HG03159 (cell line): ENCODE measurements at regions not wholly inside any gene's neighbourhood (a gene's known extent, or its start where the extent isn't known, plus 50 kb on each side); places are given as distances from the start of the nearest gene placed in this dataset.
A peak's percentile ranks its signal among the peaks of the same experiment; 100 is the strongest.
"Not testable (repeated sequence)": the region's sequence is repeated elsewhere in the genome, so short reads cannot be mapped to it uniquely, and the experiment has no call there.

ENCODE experiments used
- ATAC-seq: cut with Tn5 transposase; IDR thresholded peaks from one replicate; pipeline ENCODE4 v1.9.1; 2021; ENCODE audit warnings: mild to moderate bottlenecking, moderate library complexity; ENCODE audit not compliant: unreplicated experiment

- no peak for ATAC-seq
Observed at GRCh38 chr3:61378311-61378710, 127.1 kb upstream of the FHIT start.

- ATAC-seq, result peak; percentile 96
Observed at GRCh38 chr3:61381745-61382392, 130.6 kb upstream of the FHIT start.

GRCh38 chr3:61387817-61388216, 136.6 kb upstream of the FHIT start:
- ATAC-seq, result no peak

GRCh38 chr3:61393480-61393947, 142.3 kb upstream of the FHIT start:
- ATAC-seq, result not testable (repeated sequence)

GRCh38 chr3:61401359-61401758, 150.1 kb upstream of the FHIT start:
- ATAC-seq, result no peak

GRCh38 chr3:61407397-61407796, 154.0 kb upstream of the PTPRG start:
- ATAC-seq, result no peak

- ATAC-seq, result no peak
Observed at GRCh38 chr3:61409638-61410037, 151.7 kb upstream of the PTPRG start.

GRCh38 chr3:61410358-61410757, 151.0 kb upstream of the PTPRG start:
- ATAC-seq, result not testable (repeated sequence)

- no peak for ATAC-seq
Observed at GRCh38 chr3:61411009-61411662, 150.2 kb upstream of the PTPRG start.

- peak; percentile 80 for ATAC-seq
Observed at GRCh38 chr3:61414456-61414855, 146.9 kb upstream of the PTPRG start.

GRCh38 chr3:61415201-61415600, 146.2 kb upstream of the PTPRG start:
- ATAC-seq, result no peak

GRCh38 chr3:61416618-61417017, 144.8 kb upstream of the PTPRG start:
- ATAC-seq, result no peak

GRCh38 chr3:61417352-61417751, 144.0 kb upstream of the PTPRG start:
- no peak for ATAC-seq

- no peak for ATAC-seq
Observed at GRCh38 chr3:61420136-61420759, 141.1 kb upstream of the PTPRG start.

GRCh38 chr3:61422945-61423673, 138.3 kb upstream of the PTPRG start:
- ATAC-seq, result no peak

GRCh38 chr3:61425356-61425755, 136.0 kb upstream of the PTPRG start:
- no peak for ATAC-seq

GRCh38 chr3:61429106-61429505, 132.3 kb upstream of the PTPRG start:
- no peak for ATAC-seq

- not testable (repeated sequence) for ATAC-seq
Observed at GRCh38 chr3:61434901-61435300, 126.5 kb upstream of the PTPRG start.

GRCh38 chr3:61435361-61435760, 126.0 kb upstream of the PTPRG start:
- ATAC-seq, result not testable (repeated sequence)

- ATAC-seq, result no peak
Observed at GRCh38 chr3:61438253-61439121, 122.9 kb upstream of the PTPRG start.

GRCh38 chr3:61439122-61439458, 122.3 kb upstream of the PTPRG start:
- no peak for ATAC-seq
